HEK293 (cell line): ENCODE measurements at regions not wholly inside any gene's neighbourhood (a gene's known extent, or its start where the extent isn't known, plus 50 kb on each side); places are given as distances from the start of the nearest gene placed in this dataset.

Experiments
- CTCF ChIP-seq: fragments of 450-650 bp; formaldehyde crosslinking; IDR thresholded peaks from 2 replicates; pipeline ENCODE4 v1.5.1; 2016; ENCODE audit warnings: missing biosample characterization, missing genetic modification characterization
- EGR2 ChIP-seq: fragments of 450-650 bp; formaldehyde crosslinking; IDR thresholded peaks from 2 replicates; pipeline ENCODE4 v1.5.1; 2016; ENCODE audit warnings: low read depth, missing biosample characterization, missing genetic modification characterization
- ZFHX2 ChIP-seq: fragments of 450-650 bp; formaldehyde crosslinking; conservative IDR thresholded peaks from 2 replicates; pipeline ENCODE4 v1.5.1; 2016; ENCODE audit warnings: missing biosample characterization, missing genetic modification characterization
- ZFP69B ChIP-seq: fragments of 450-650 bp; formaldehyde crosslinking; IDR thresholded peaks from 2 replicates; pipeline ENCODE4 v1.5.1; 2016; ENCODE audit warnings: missing biosample characterization, missing genetic modification characterization
- ZNF518A ChIP-seq: fragments of 450-650 bp; formaldehyde crosslinking; conservative IDR thresholded peaks from 2 replicates; pipeline ENCODE4 v1.5.1; 2016; ENCODE audit warnings: low read depth, missing biosample characterization, missing genetic modification characterization
- ZNF549 ChIP-seq: fragments of 450-650 bp; IDR thresholded peaks from 2 replicates; pipeline ENCODE4 v1.5.1; 2018; ENCODE audit warnings: missing biosample characterization, missing genetic modification characterization, mild to moderate bottlenecking, inconsistent platforms, moderate library complexity
- ZSCAN30 ChIP-seq: fragments of 450-650 bp; IDR thresholded peaks from 2 replicates; pipeline ENCODE4 v1.5.1; 2018; ENCODE audit warnings: missing biosample characterization, mild to moderate bottlenecking, missing genetic modification characterization, moderate library complexity
- TF ChIP-seq, protein P1 (sequence below): fragments of 450-650 bp; formaldehyde crosslinking; IDR thresholded peaks from 2 replicates; pipeline ENCODE4 v1.5.1; 2017; ENCODE audit warnings: missing biosample characterization, missing genetic modification characterization

GRCh38 chr17:70608193-70608592 lies 438.9 kb downstream of the KCNJ2 start:
- TF ChIP-seq ZFHX2 (no peak), ZNF518A (tag by site-specific recombination) (no peak), ZFP69B (tag by site-specific recombination) (no peak), CTCF (tag by site-specific recombination) (no peak), EGR2 (tag by site-specific recombination) (no peak), ZSCAN30 (tag by site-specific recombination) (no peak), ZNF549 (no peak)
- TF ChIP-seq, protein P1, sequence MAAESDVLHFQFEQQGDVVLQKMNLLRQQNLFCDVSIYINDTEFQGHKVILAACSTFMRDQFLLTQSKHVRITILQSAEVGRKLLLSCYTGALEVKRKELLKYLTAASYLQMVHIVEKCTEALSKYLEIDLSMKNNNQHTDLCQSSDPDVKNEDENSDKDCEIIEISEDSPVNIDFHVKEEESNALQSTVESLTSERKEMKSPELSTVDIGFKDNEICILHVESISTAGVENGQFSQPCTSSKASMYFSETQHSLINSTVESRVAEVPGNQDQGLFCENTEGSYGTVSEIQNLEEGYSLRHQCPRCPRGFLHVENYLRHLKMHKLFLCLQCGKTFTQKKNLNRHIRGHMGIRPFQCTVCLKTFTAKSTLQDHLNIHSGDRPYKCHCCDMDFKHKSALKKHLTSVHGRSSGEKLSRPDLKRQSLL (tag by site-specific recombination), result no peak
